ENCODE measurements at regions not wholly inside any gene's neighbourhood (a gene's known extent, or its start where the extent isn't known, plus 50 kb on each side); places are given as distances from the start of the nearest gene placed in this dataset.

DNA sequence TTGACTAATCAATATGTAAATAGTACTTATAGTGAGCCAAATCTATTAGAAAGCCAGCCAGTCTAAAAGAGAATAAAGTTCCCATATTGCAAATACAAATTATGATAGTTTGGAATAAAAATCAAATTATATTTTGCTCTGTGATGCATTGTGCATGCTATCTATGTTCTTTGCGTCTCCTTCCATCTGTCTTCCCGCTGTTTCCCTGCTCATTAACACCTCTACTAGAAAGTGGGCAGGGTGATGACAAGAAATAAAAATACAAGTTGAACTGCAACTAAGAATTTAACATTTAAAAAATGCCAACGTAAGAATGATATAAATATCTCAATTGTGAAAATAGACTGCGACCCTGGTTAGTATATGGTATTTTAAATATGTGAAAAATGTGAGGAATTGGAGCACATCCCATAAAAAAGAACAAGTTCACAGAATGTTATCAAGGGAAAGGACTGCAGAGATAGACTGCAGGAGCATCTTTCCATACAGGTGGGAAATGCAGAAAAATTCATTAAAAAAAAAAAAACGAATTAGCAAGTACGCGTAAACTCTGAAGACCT, 157.6 kb upstream of the PDE7B start:
- Histone ChIP-seq H3K4me1 (ENCODE audit: control insufficient read depth in 1 of 2, insufficient read depth in 2 of 2, low read length in 2 of 2) (no peaks in the 10 kb centered on the region), H3K9ac (ENCODE audit: low read length) (no peak overlapping the region), H3K4me2 (ENCODE audit: low read length) (no peak overlapping the region), H3K9me2 (ENCODE audit: insufficient read depth) (no peaks in the 10 kb centered on the region), H4K20me1 (ENCODE audit: insufficient read depth) (no peaks in the 10 kb centered on the region), H3K79me2 (ENCODE audit: insufficient read depth, low read length) (no peaks in the 10 kb centered on the region), H3K27me3 (ENCODE audit: insufficient read depth, low read length) (no peaks in the 10 kb centered on the region), H3K9me3 (ENCODE audit: control insufficient read depth in 1 of 2, insufficient read depth in 1 of 2, low read depth in 1 of 2, low read length in 2 of 2) (no peaks in the 10 kb centered on the region), H2AFZ (ENCODE audit: low read depth, low read length, poor library complexity, severe bottlenecking) (no peak overlapping the region), H3K4me3 (replicated peaks in 1 of 2; ENCODE audit: low read depth in 1 of 2, low read length in 2 of 2) (no peak overlapping the region), H3K36me3 (ENCODE audit: control insufficient read depth in 1 of 2, insufficient read depth in 2 of 2, low read length in 2 of 2) (no peaks in the 10 kb centered on the region), H3K27ac (ENCODE audit: low read depth, low read length) (no peak overlapping the region)
- no TSS peak for BruUV-seq (replicated peaks)
- ChIA-PET RAD21 (ENCODE audit: low non-redundant PET in 1 of 2, low total read pairs in 2 of 2, uncharacterized antibody in 2 of 2, unreplicated experiment in 2 of 2) (no interaction called here), CTCF (no interaction called here), POLR2A (no interaction called here)
- TF ChIP-seq FOSL1 (IDR thresholded peaks at IDR 0.05; ENCODE audit: low read depth) (no peak), JUND (IDR thresholded peaks at IDR 0.05) (no peak), ELF1 (IDR thresholded peaks at IDR 0.05; ENCODE audit: borderline replicate concordance, low read depth) (no peak), YY1 (IDR thresholded peaks at IDR 0.05; ENCODE audit: extremely low read depth, insufficient replicate concordance, low read depth, low read length) (no peak), EGR1 (IDR thresholded peaks at IDR 0.05; ENCODE audit: low read depth) (no peak), EZH2 (IDR thresholded peaks at IDR 0.05) (no peak), POLR2A (IDR thresholded peaks at IDR 0.05; ENCODE audit: borderline replicate concordance, extremely low read depth, insufficient read depth, insufficient read length) (no peak), ZNF274 (IDR thresholded peaks at IDR 0.05; ENCODE audit: low read depth, low read length) (no peak), SRF (IDR thresholded peaks at IDR 0.05; ENCODE audit: low read depth) (no peak), RAD21 (IDR thresholded peaks at IDR 0.05; ENCODE audit: low read depth) (no peak), POLR2AphosphoS5 (IDR thresholded peaks at IDR 0.05; ENCODE audit: low read depth, low read length) (no peak)
- TF ChIP-seq, protein P1, sequence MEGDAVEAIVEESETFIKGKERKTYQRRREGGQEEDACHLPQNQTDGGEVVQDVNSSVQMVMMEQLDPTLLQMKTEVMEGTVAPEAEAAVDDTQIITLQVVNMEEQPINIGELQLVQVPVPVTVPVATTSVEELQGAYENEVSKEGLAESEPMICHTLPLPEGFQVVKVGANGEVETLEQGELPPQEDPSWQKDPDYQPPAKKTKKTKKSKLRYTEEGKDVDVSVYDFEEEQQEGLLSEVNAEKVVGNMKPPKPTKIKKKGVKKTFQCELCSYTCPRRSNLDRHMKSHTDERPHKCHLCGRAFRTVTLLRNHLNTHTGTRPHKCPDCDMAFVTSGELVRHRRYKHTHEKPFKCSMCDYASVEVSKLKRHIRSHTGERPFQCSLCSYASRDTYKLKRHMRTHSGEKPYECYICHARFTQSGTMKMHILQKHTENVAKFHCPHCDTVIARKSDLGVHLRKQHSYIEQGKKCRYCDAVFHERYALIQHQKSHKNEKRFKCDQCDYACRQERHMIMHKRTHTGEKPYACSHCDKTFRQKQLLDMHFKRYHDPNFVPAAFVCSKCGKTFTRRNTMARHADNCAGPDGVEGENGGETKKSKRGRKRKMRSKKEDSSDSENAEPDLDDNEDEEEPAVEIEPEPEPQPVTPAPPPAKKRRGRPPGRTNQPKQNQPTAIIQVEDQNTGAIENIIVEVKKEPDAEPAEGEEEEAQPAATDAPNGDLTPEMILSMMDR (IDR thresholded peaks at IDR 0.05 in 2 of 3, conservative IDR thresholded peaks at IDR 0.05 in 1 of 3; ENCODE audit: borderline replicate concordance in 1 of 3, insufficient read depth in 1 of 3, low read depth in 2 of 3, low read length in 2 of 3): no peak
- TF ChIP-seq, protein P2, sequence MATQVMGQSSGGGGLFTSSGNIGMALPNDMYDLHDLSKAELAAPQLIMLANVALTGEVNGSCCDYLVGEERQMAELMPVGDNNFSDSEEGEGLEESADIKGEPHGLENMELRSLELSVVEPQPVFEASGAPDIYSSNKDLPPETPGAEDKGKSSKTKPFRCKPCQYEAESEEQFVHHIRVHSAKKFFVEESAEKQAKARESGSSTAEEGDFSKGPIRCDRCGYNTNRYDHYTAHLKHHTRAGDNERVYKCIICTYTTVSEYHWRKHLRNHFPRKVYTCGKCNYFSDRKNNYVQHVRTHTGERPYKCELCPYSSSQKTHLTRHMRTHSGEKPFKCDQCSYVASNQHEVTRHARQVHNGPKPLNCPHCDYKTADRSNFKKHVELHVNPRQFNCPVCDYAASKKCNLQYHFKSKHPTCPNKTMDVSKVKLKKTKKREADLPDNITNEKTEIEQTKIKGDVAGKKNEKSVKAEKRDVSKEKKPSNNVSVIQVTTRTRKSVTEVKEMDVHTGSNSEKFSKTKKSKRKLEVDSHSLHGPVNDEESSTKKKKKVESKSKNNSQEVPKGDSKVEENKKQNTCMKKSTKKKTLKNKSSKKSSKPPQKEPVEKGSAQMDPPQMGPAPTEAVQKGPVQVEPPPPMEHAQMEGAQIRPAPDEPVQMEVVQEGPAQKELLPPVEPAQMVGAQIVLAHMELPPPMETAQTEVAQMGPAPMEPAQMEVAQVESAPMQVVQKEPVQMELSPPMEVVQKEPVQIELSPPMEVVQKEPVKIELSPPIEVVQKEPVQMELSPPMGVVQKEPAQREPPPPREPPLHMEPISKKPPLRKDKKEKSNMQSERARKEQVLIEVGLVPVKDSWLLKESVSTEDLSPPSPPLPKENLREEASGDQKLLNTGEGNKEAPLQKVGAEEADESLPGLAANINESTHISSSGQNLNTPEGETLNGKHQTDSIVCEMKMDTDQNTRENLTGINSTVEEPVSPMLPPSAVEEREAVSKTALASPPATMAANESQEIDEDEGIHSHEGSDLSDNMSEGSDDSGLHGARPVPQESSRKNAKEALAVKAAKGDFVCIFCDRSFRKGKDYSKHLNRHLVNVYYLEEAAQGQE (IDR thresholded peaks at IDR 0.05; ENCODE audit: low read depth): no peak
- intact Hi-C loops (cut with micrococcal nuclease): no loop called here
- no peak for DNase-seq (ENCODE audit: low read depth, low spot score)
- ATAC-seq: no peak
